IMR-90 (cell line): ENCODE measurements at regions not wholly inside any gene's neighbourhood (a gene's known extent, or its start where the extent isn't known, plus 50 kb on each side); places are given as distances from the start of the nearest gene placed in this dataset.

ENCODE experiments used
- ATAC-seq: fragments of 200-7000 bp; cut with Tn5 transposase; 2 replicates; pipeline ENCODE4 v1.9.1; 2020; ENCODE audit warnings: low read depth, mild to moderate bottlenecking, moderate library complexity
- BruUV-seq: library from RNA; stranded (reverse); fragments of 400-500 nt; replicated peaks from 2 replicates; lab custom pipeline; 2021; lab: Mats Ljungman, UMichigan
- CTCF ChIA-PET: fragments of 300-600 bp; formaldehyde crosslinking; extraction: SDS; loops from one replicate; lab custom pipeline; 2021; ENCODE audit warnings: antibody characterized with exemption; lab: Yijun Ruan, JAX
- POLR2A ChIA-PET: fragments of 300-600 bp; sonication (Branson Sonifier 250); formaldehyde crosslinking; loops from one replicate; lab custom pipeline; 2022; ENCODE audit warnings: antibody characterized with exemption; ENCODE audit not compliant: unreplicated experiment; lab: Charles Lee
- DNase-seq: peaks from one replicate; pipeline ENCODE4 v3.0.0; 2013
- H2AFZ ChIP-seq: replicated peaks from 2 replicates; pipeline ENCODE3; 2013; ENCODE audit warnings: low read length, mild to moderate bottlenecking; ENCODE audit not compliant: poor library complexity
- H2AK5ac ChIP-seq: 2 replicates; pipeline ENCODE4 v1.6.1; 2013; ENCODE audit warnings: low read depth, low read length, inconsistent platforms
- H2AK9ac ChIP-seq: replicated peaks from 2 replicates; pipeline ENCODE3; 2013; ENCODE audit warnings: mild to moderate bottlenecking, low read depth, low read length, moderate library complexity; ENCODE audit not compliant: poor library complexity
- H2BK120ac ChIP-seq: 2 replicates; pipeline ENCODE4 v1.6.1; 2013; ENCODE audit warnings: low read depth, low read length, inconsistent platforms
- H2BK15ac ChIP-seq: 3 replicates; pipeline ENCODE4 v1.6.1; 2013; ENCODE audit warnings: low read depth, low read length, inconsistent platforms
- H2BK20ac ChIP-seq: 2 replicates; pipeline ENCODE4 v1.6.1; 2013; ENCODE audit warnings: low read depth, mild to moderate bottlenecking, inconsistent platforms, low read length, moderate library complexity
- H2BK5ac ChIP-seq: 2 replicates; pipeline ENCODE4 v1.6.1; 2013; ENCODE audit warnings: mild to moderate bottlenecking, low read depth, low read length, inconsistent platforms; ENCODE audit not compliant: poor library complexity, severe bottlenecking
- H3K14ac ChIP-seq: replicated peaks from 2 replicates; pipeline ENCODE4 v1.6.1; 2013; ENCODE audit warnings: low read depth, low read length, inconsistent platforms
- H3K18ac ChIP-seq: 2 replicates; pipeline ENCODE4 v1.6.1; 2013; ENCODE audit warnings: low read depth, low read length, control low read depth
- H3K23ac ChIP-seq: 2 replicates; pipeline ENCODE4 v1.6.1; 2013; ENCODE audit warnings: low read depth, low read length, inconsistent platforms
- H3K27ac ChIP-seq: 2 replicates; pipeline ENCODE4 v1.5.1; 2013; ENCODE audit warnings: mild to moderate bottlenecking, control low read depth, low read length; ENCODE audit not compliant: insufficient read depth
- H3K27me3 ChIP-seq: 2 replicates; pipeline ENCODE4 v1.6.1; 2013; ENCODE audit warnings: low read length; ENCODE audit not compliant: control insufficient read depth, insufficient read depth
- H3K36me3 ChIP-seq: 2 replicates; pipeline ENCODE4 v1.6.1; 2013; ENCODE audit warnings: low read length, mixed read lengths; ENCODE audit not compliant: control insufficient read depth, insufficient read depth
- H3K4ac ChIP-seq: 2 replicates; pipeline ENCODE4 v1.6.1; 2013; ENCODE audit warnings: low read depth, low read length, inconsistent platforms
- H3K4me1 ChIP-seq: 2 replicates; pipeline ENCODE4 v1.6.1; 2013; ENCODE audit warnings: low read length, mixed read lengths; ENCODE audit not compliant: control insufficient read depth, insufficient read depth
- H3K4me2 ChIP-seq: 2 replicates; pipeline ENCODE4 v1.6.1; 2013; ENCODE audit warnings: low read depth, mild to moderate bottlenecking, control low read depth, low read length, moderate library complexity
- H3K4me3 ChIP-seq: 2 replicates; pipeline ENCODE4 v1.5.1; 2013; ENCODE audit warnings: low read depth, mild to moderate bottlenecking, control low read depth, low read length, moderate library complexity; ENCODE audit not compliant: insufficient read depth
- H3K56ac ChIP-seq: 2 replicates; pipeline ENCODE4 v1.6.1; 2013; ENCODE audit warnings: low read length, inconsistent platforms; ENCODE audit not compliant: insufficient read depth; ENCODE audit errors: extremely low read depth
- H3K79me1 ChIP-seq, 2 experiments: 2 replicates each; pipeline ENCODE4 v1.6.1; 2013; ENCODE audit warnings: low read length in 2 of 2, inconsistent platforms in 1 of 2, low read depth in 1 of 2
- H3K9ac ChIP-seq: 2 replicates; pipeline ENCODE4 v1.6.1; 2013; ENCODE audit warnings: low read depth, low read length, control low read depth
- H3K9me1 ChIP-seq: 2 replicates; pipeline ENCODE4 v1.6.1; 2013; ENCODE audit warnings: low read length, inconsistent platforms; ENCODE audit not compliant: insufficient read depth
- H3K9me3 ChIP-seq: 2 replicates; pipeline ENCODE4 v1.6.1; 2013; ENCODE audit warnings: low read length; ENCODE audit not compliant: control insufficient read depth, insufficient read depth
- H4K20me1 ChIP-seq: 2 replicates; pipeline ENCODE4 v1.6.1; 2013; ENCODE audit warnings: low read length, inconsistent platforms; ENCODE audit not compliant: insufficient read depth
- H4K5ac ChIP-seq: 2 replicates; pipeline ENCODE4 v1.6.1; 2013; ENCODE audit warnings: mild to moderate bottlenecking, low read depth, low read length, control low read depth
- H4K8ac ChIP-seq, 2 experiments: 2 replicates each; pipeline ENCODE4 v1.6.1; 2013; ENCODE audit warnings: low read depth in 2 of 2, low read length in 2 of 2, control low read depth in 1 of 2, inconsistent platforms in 1 of 2
- H4K91ac ChIP-seq: 2 replicates; pipeline ENCODE4 v1.6.1; 2013; ENCODE audit warnings: low read depth, low read length, inconsistent platforms; ENCODE audit not compliant: insufficient read depth
- BHLHE40 ChIP-seq: fragments of 150-350 bp; IDR thresholded peaks from 2 replicates; pipeline ENCODE4 v1.6.1; 2016; ENCODE audit warnings: mild to moderate bottlenecking, low read depth, low read length
- CEBPB ChIP-seq: IDR thresholded peaks from 2 replicates; pipeline ENCODE4 v1.6.1; 2012; ENCODE audit warnings: low read depth, low read length, improper control_type of control experiment
- CHD1 ChIP-seq: IDR thresholded peaks from 2 replicates; pipeline ENCODE4 v1.6.1; 2012; ENCODE audit warnings: low read depth, low read length, improper control_type of control experiment
- CTCF ChIP-seq: conservative IDR thresholded peaks from 2 replicates; pipeline ENCODE4 v1.5.1; 2012; ENCODE audit warnings: mild to moderate bottlenecking, low read depth, low read length, improper control_type of control experiment
- ELK1 ChIP-seq: fragments of 150-350 bp; IDR thresholded peaks from 2 replicates; pipeline ENCODE4 v1.6.1; 2016; ENCODE audit warnings: low read depth, mild to moderate bottlenecking, low read length, moderate library complexity, borderline replicate concordance
- FOS ChIP-seq: fragments of 150-350 bp; IDR thresholded peaks from 2 replicates; pipeline ENCODE4 v1.6.1; 2016; ENCODE audit warnings: low read depth, low read length
- MAFK ChIP-seq: IDR thresholded peaks from 2 replicates; pipeline ENCODE4 v1.6.1; 2012; ENCODE audit warnings: low read depth, low read length, improper control_type of control experiment
- MAZ ChIP-seq: IDR thresholded peaks from 2 replicates; pipeline ENCODE4 v1.6.1; 2012; ENCODE audit warnings: low read depth, mild to moderate bottlenecking, low read length, improper control_type of control experiment, moderate library complexity, borderline replicate concordance
- MXI1 ChIP-seq: IDR thresholded peaks from 2 replicates; pipeline ENCODE4 v1.6.1; 2012; ENCODE audit warnings: low read depth, mild to moderate bottlenecking, low read length, moderate library complexity, borderline replicate concordance
- POLR2A ChIP-seq: IDR thresholded peaks from 2 replicates; pipeline ENCODE4 v1.6.1; 2012; ENCODE audit warnings: mild to moderate bottlenecking, low read depth, low read length
- RAD21 ChIP-seq: IDR thresholded peaks from 2 replicates; pipeline ENCODE4 v1.6.1; 2012; ENCODE audit warnings: low read length, improper control_type of control experiment
- RCOR1 ChIP-seq: IDR thresholded peaks from 2 replicates; pipeline ENCODE4 v1.6.1; 2012; ENCODE audit warnings: mild to moderate bottlenecking, low read length, improper control_type of control experiment; ENCODE audit not compliant: insufficient replicate concordance
- RFX5 ChIP-seq: IDR thresholded peaks from 2 replicates; pipeline ENCODE4 v1.8.0; 2012; ENCODE audit warnings: low read depth, mild to moderate bottlenecking, low read length, moderate library complexity
- SMC3 ChIP-seq: fragments of 150-350 bp; IDR thresholded peaks from 2 replicates; pipeline ENCODE4 v1.6.1; 2016; ENCODE audit warnings: low read depth, mild to moderate bottlenecking, antibody characterized with exemption, low read length, moderate library complexity
- USF2 ChIP-seq: fragments of 150-350 bp; IDR thresholded peaks from 2 replicates; pipeline ENCODE4 v1.6.1; 2017; ENCODE audit warnings: mild to moderate bottlenecking, antibody characterized with exemption, low read length, low read depth
- WGBS, 2 experiments: methylation state at CpG; one replicate each; pipeline versions ENCODE4 v1.1.5 to v1.1.7; 2013; ENCODE audit warnings: missing lambda C conversion rate in 2 of 2; ENCODE audit not compliant: insufficient read length in 1 of 2; ENCODE audit errors: extremely low coverage in 2 of 2; 5-methylcytosine and 5-hydroxymethylcytosine counted together
- dilution Hi-C: fragments of 300-500 bp; cut with HindIII; formaldehyde crosslinking; loops from one replicate; pipeline ENCODE4 v1.14.3; 2018; ENCODE audit warnings: low sequenced_read_pairs; ENCODE audit not compliant: unreplicated experiment
- in situ Hi-C: fragments of 300-500 bp; cut with MboI; formaldehyde crosslinking; loops from 3 replicates; pipeline ENCODE4 v1.14.3; 2019; ENCODE audit warnings: low sequenced_read_pairs, inconsistent platforms, mixed read lengths
- intact Hi-C: fragments of 100-400 bp; cut with micrococcal nuclease; formaldehyde crosslinking; loops from 2 replicates; pipeline ENCODE4 v1.10.0; 2022

- Histone ChIP-seq H2AK5ac (no peak overlapping the region), H3K4ac (no peak overlapping the region), H3K56ac (no peak overlapping the region), H3K9ac (no peak overlapping the region), H3K27me3 (no peaks in the 10 kb centered on the region; the same call in none of the 2 replicates), H4K91ac (no peak overlapping the region), H3K4me1 (no peaks in the 10 kb centered on the region), H3K4me2 (no peak overlapping the region), H2BK5ac (no peak overlapping the region), H3K18ac (no peak overlapping the region), H2BK120ac (no peak overlapping the region), H3K27ac (no peak overlapping the region), H4K20me1 (no peaks in the 10 kb centered on the region), H3K4me3 (no peak overlapping the region), H3K36me3 (no peaks in the 10 kb centered on the region), H2BK20ac (no peak overlapping the region), H3K79me1 (no peaks in the 10 kb centered on the region), H4K5ac (no peak overlapping the region), H3K14ac (no peak overlapping the region), H3K9me1 (no peaks in the 10 kb centered on the region), H4K8ac (no peak overlapping the region), H2BK15ac (no peak overlapping the region), H2AK9ac (no peak overlapping the region), H2AFZ (no peak overlapping the region), H3K23ac (no peak overlapping the region), H3K9me3 (no peaks in the 10 kb centered on the region)
- in situ Hi-C loops (no loop called here), dilution Hi-C loops (no loop called here), intact Hi-C loops (no loop called here)
- DNase-seq (no peak), ATAC-seq (no peak)
- no TSS peak for BruUV-seq
- ChIA-PET POLR2A (no interaction called here), CTCF (no interaction called here)
- no CpG with 5 or more reads among the region's 6 CpGs for WGBS, 2 experiments
- TF ChIP-seq CTCF (no peak), MXI1 (no peak), MAZ (no peak), ELK1 (no peak), USF2 (no peak), MAFK (no peak), RAD21 (no peak), FOS (no peak), RFX5 (no peak), RCOR1 (no peak), SMC3 (no peak), CHD1 (no peak), POLR2A (no peak), BHLHE40 (no peak), CEBPB (no peak)
Observed at GRCh38 chr5:112649882-112650281, 87.8 kb upstream of the APC start.
